Keratinocyte (primary cell): ENCODE measurements at regions not wholly inside any gene's neighbourhood (a gene's known extent, or its start where the extent isn't known, plus 50 kb on each side); places are given as distances from the start of the nearest gene placed in this dataset.

ENCODE experiments used
- DNase-seq: peaks from one replicate; pipeline ENCODE4 v3.0.0-alpha.2; 2011; ENCODE audit warnings: low read depth, missing footprints, low spot score
- FAIRE-seq: peaks from 2 replicates; lab custom pipeline; 2011; peaks lifted over from hg19 to GRCh38; lab: Jason Lieb, UNC
- H2AFZ ChIP-seq: 2 replicates; pipeline ENCODE4 v1.6.0; 2012; ENCODE audit warnings: low read length, control low read depth, inconsistent platforms; ENCODE audit not compliant: control insufficient read depth
- H3K27ac ChIP-seq: 2 replicates; pipeline ENCODE4 v1.5.1; 2011; ENCODE audit warnings: low read length; ENCODE audit not compliant: control insufficient read depth, insufficient read depth
- H3K27me3 ChIP-seq: 3 replicates; pipeline ENCODE4 v1.6.0; 2011; ENCODE audit warnings: low read length; ENCODE audit not compliant: control insufficient read depth, insufficient read depth; ENCODE audit errors: extremely low read depth
- H3K36me3 ChIP-seq, 2 experiments: 2 replicates in 1 of 2; 3 replicates in 1 of 2; pipeline ENCODE4 v1.5.1; 2011; ENCODE audit warnings: low read length in 2 of 2, mild to moderate bottlenecking in 1 of 2; ENCODE audit not compliant: control insufficient read depth in 2 of 2, insufficient read depth in 2 of 2; ENCODE audit errors: extremely low read depth in 1 of 2
- H3K4me1 ChIP-seq: 3 replicates; pipeline ENCODE4 v1.5.1; 2011; ENCODE audit warnings: low read length; ENCODE audit not compliant: control insufficient read depth, insufficient read depth; ENCODE audit errors: extremely low read depth
- H3K4me2 ChIP-seq: 3 replicates; pipeline ENCODE4 v1.6.0; 2011; ENCODE audit warnings: low read depth, low read length; ENCODE audit not compliant: control insufficient read depth, insufficient read depth; ENCODE audit errors: extremely low read depth
- H3K4me3 ChIP-seq, 3 experiments: fragments of 200-600 bp in 1 of 3; sonication (generic) in 1 of 3; 2 replicates in 2 of 3; 3 replicates in 1 of 3; pipeline ENCODE4 v1.5.1; 2011 to 2016; ENCODE audit warnings: low read length in 3 of 3, mild to moderate bottlenecking in 3 of 3, control low read depth in 2 of 3, inconsistent platforms in 1 of 3, low read depth in 1 of 3, mixed read lengths in 1 of 3, mixed run types in 1 of 3, moderate library complexity in 1 of 3; ENCODE audit not compliant: control insufficient read depth in 2 of 3, insufficient read depth in 2 of 3; ENCODE audit errors: extremely low read depth in 1 of 3
- H3K79me2 ChIP-seq: 2 replicates; pipeline ENCODE4 v1.6.0; 2012; ENCODE audit warnings: low read length; ENCODE audit not compliant: control insufficient read depth, insufficient read depth
- H3K9ac ChIP-seq: 3 replicates; pipeline ENCODE4 v1.6.0; 2011; ENCODE audit warnings: low read length; ENCODE audit not compliant: control insufficient read depth, insufficient read depth; ENCODE audit errors: extremely low read depth
- H3K9me1 ChIP-seq: 3 replicates; pipeline ENCODE4 v1.6.0; 2011; ENCODE audit warnings: low read length; ENCODE audit not compliant: control insufficient read depth, insufficient read depth; ENCODE audit errors: extremely low read depth
- H3K9me3 ChIP-seq: 2 replicates; pipeline ENCODE4 v1.5.1; 2012; ENCODE audit warnings: low read depth, low read length; ENCODE audit not compliant: control insufficient read depth
- H4K20me1 ChIP-seq: 3 replicates; pipeline ENCODE4 v1.6.0; 2011; ENCODE audit warnings: low read length; ENCODE audit not compliant: control insufficient read depth, insufficient read depth; ENCODE audit errors: extremely low read depth
- EZH2 ChIP-seq: IDR thresholded peaks from one replicate; pipeline ENCODE4 v1.6.1; 2012; ENCODE audit warnings: inconsistent platforms, mild to moderate bottlenecking, low read length, moderate library complexity
- dilution Hi-C: fragments of 300-500 bp; cut with MboI; formaldehyde crosslinking; loops from one replicate; pipeline ENCODE4 v1.7.0; 2020; ENCODE audit warnings: low sequenced_read_pairs; ENCODE audit not compliant: extremely low pct_ligation_motif_present
- TF ChIP-seq, protein P1 (sequence below), 3 experiments: IDR thresholded peaks in 1 of 3; conservative IDR thresholded peaks in 1 of 3; optimal IDR thresholded peaks in 1 of 3; 2 replicates in 2 of 3; 3 replicates in 1 of 3; pipeline versions ENCODE3 to v1.5.1; 2011; ENCODE audit warnings: low read length in 3 of 3, mild to moderate bottlenecking in 3 of 3, moderate library complexity in 2 of 3, control low read depth in 1 of 3, inconsistent platforms in 1 of 3; ENCODE audit not compliant: insufficient read depth in 2 of 3; ENCODE audit errors: extremely low read depth in 1 of 3

- Histone ChIP-seq H4K20me1 (no peaks in the 10 kb centered on the region), H3K9me3 (no peaks in the 10 kb centered on the region), H3K9ac (no peak overlapping the region), H3K36me3 (no peaks in the 10 kb centered on the region), H3K27ac (no peak overlapping the region), H2AFZ (no peak overlapping the region), H3K9me1 (no peaks in the 10 kb centered on the region), H3K79me2 (no peaks in the 10 kb centered on the region), H3K4me3 (no peak overlapping the region), H3K4me2 (no peak overlapping the region), H3K4me1 (no peaks in the 10 kb centered on the region), H3K27me3 (no peaks in the 10 kb centered on the region)
- dilution Hi-C loops: no loop called here
- DNase-seq (no peak), FAIRE-seq (no peak)
- TF ChIP-seq EZH2: no peak
- TF ChIP-seq, protein P1, sequence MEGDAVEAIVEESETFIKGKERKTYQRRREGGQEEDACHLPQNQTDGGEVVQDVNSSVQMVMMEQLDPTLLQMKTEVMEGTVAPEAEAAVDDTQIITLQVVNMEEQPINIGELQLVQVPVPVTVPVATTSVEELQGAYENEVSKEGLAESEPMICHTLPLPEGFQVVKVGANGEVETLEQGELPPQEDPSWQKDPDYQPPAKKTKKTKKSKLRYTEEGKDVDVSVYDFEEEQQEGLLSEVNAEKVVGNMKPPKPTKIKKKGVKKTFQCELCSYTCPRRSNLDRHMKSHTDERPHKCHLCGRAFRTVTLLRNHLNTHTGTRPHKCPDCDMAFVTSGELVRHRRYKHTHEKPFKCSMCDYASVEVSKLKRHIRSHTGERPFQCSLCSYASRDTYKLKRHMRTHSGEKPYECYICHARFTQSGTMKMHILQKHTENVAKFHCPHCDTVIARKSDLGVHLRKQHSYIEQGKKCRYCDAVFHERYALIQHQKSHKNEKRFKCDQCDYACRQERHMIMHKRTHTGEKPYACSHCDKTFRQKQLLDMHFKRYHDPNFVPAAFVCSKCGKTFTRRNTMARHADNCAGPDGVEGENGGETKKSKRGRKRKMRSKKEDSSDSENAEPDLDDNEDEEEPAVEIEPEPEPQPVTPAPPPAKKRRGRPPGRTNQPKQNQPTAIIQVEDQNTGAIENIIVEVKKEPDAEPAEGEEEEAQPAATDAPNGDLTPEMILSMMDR (optimal IDR thresholded peaks at IDR 0.05 in 1 of 3, IDR thresholded peaks at IDR 0.05 in 1 of 3, conservative IDR thresholded peaks at IDR 0.05 in 1 of 3; ENCODE audit: extremely low read depth in 1 of 3, insufficient read depth in 2 of 3, low read length in 3 of 3): no peak
These were observed 113.9 kb upstream of the LMO3 start for GRCh38 chr12:16719713-16720416.

DNA sequence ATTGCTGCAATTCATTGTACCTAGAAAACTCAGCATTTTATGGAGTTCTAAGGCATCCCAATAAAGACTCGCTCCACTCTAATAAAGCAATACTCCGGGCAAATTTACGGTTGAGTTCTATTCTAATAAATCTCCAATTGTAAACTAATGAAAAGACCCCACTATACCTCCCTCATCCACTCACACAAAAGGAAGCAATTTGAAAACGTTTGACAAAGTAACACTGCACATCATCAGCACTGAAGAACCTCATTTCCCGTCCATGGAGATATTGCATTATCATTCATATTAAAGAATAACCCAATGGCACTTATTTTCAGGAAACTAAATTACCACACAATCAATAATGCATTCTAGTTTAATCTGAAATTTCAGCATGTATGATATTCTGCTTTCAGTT, 111.0 kb upstream of the LMO3 start:
- TF ChIP-seq, protein P1 (optimal IDR thresholded peaks at IDR 0.05 in 1 of 3, IDR thresholded peaks at IDR 0.05 in 1 of 3, conservative IDR thresholded peaks at IDR 0.05 in 1 of 3; ENCODE audit: extremely low read depth in 1 of 3, insufficient read depth in 2 of 3, low read length in 3 of 3): no peak
- TF ChIP-seq EZH2: no peak
- dilution Hi-C loops: no loop called here
- Histone ChIP-seq H3K9me3 (no peaks in the 10 kb centered on the region), H3K4me1 (no peaks in the 10 kb centered on the region), H3K79me2 (no peaks in the 10 kb centered on the region), H3K27me3 (no peaks in the 10 kb centered on the region), H3K9me1 (no peaks in the 10 kb centered on the region), H2AFZ (no peak overlapping the region), H4K20me1 (no peaks in the 10 kb centered on the region), H3K4me2 (no peak overlapping the region), H3K36me3 (no peaks in the 10 kb centered on the region), H3K4me3 (no peak overlapping the region), H3K27ac (no peak overlapping the region), H3K9ac (no peak overlapping the region)
- DNase-seq (no peak), FAIRE-seq (no peak)
